Muscle layer of colon (tissue), 2 donors: ENCODE measurements at regions not wholly inside any gene's neighbourhood (a gene's known extent, or its start where the extent isn't known, plus 50 kb on each side); places are given as distances from the start of the nearest gene placed in this dataset.

ENCODE experiments used
- H3K27ac ChIP-seq: one replicate; pipeline ENCODE4 v1.7.0; 2013; ENCODE audit warnings: low read depth, mild to moderate bottlenecking, low read length, moderate library complexity
- H3K27me3 ChIP-seq, 2 donors: one replicate each; pipeline ENCODE4 v1.7.0; 2013; ENCODE audit warnings: low read length in 2 of 2, mild to moderate bottlenecking in 2 of 2; ENCODE audit not compliant: insufficient read depth in 2 of 2, control insufficient read depth in 1 of 2
- H3K36me3 ChIP-seq: one replicate; pipeline ENCODE4 v1.7.0; 2013; ENCODE audit warnings: mild to moderate bottlenecking, low read length; ENCODE audit not compliant: insufficient read depth
- H3K4me1 ChIP-seq: one replicate; pipeline ENCODE4 v1.7.0; 2013; ENCODE audit warnings: mild to moderate bottlenecking, low read length; ENCODE audit not compliant: insufficient read depth
- H3K4me3 ChIP-seq, 2 donors: one replicate each; pipeline ENCODE4 v1.7.0; 2013; ENCODE audit warnings: low read length in 2 of 2, low read depth in 1 of 2, mild to moderate bottlenecking in 1 of 2, moderate library complexity in 1 of 2
- H3K9ac ChIP-seq: one replicate; pipeline ENCODE4 v1.7.0; 2013; ENCODE audit warnings: low read length
- H3K9me3 ChIP-seq: one replicate; pipeline ENCODE4 v1.7.0; 2013; ENCODE audit warnings: mild to moderate bottlenecking, low read length
- donor health status: abdominal sarcoma.
- donor health status: Adenocarcinoma of cecum.

- no peaks in the 10 kb centered on the region for H3K36me3 ChIP-seq
- no peaks in the 10 kb centered on the region for H3K4me1 ChIP-seq
- no peak overlapping the region for H3K4me3 ChIP-seq
- H3K27me3 ChIP-seq: no peaks in the 10 kb centered on the region
- H3K27ac ChIP-seq: no peak overlapping the region
- no peaks in the 10 kb centered on the region for H3K9me3 ChIP-seq
- no peak overlapping the region for H3K9ac ChIP-seq
These were observed 271.3 kb upstream of the DMRT1 start for GRCh38 chr9:570187-570586.

- Histone ChIP-seq H3K4me1 (no peaks in the 10 kb centered on the region), H3K9ac (no peak overlapping the region), H3K4me3 (no peak overlapping the region), H3K9me3 (no peaks in the 10 kb centered on the region), H3K36me3 (no peaks in the 10 kb centered on the region), H3K27ac (no peak overlapping the region), H3K27me3 (no peaks in the 10 kb centered on the region)
These were observed 270.4 kb upstream of the DMRT1 start for GRCh38 chr9:571066-571465.

GRCh38 chr9:571741-572140 lies 269.8 kb upstream of the DMRT1 start:
- Histone ChIP-seq H3K27me3 (no peaks in the 10 kb centered on the region), H3K9me3 (no peaks in the 10 kb centered on the region), H3K27ac (no peak overlapping the region), H3K4me1 (no peaks in the 10 kb centered on the region), H3K9ac (no peak overlapping the region), H3K4me3 (no peak overlapping the region), H3K36me3 (no peaks in the 10 kb centered on the region)

GRCh38 chr9:573691-574410 lies 267.6 kb upstream of the DMRT1 start:
- Histone ChIP-seq H3K27me3 (no peaks in the 10 kb centered on the region), H3K27ac (no peak overlapping the region), H3K9ac (no peak overlapping the region), H3K36me3 (no peaks in the 10 kb centered on the region), H3K4me3 (no peak overlapping the region), H3K9me3 (no peaks in the 10 kb centered on the region), H3K4me1 (no peaks in the 10 kb centered on the region)

- no peak overlapping the region for H3K4me3 ChIP-seq
- H3K9me3 ChIP-seq: no peaks in the 10 kb centered on the region
- H3K9ac ChIP-seq: no peak overlapping the region
- H3K4me1 ChIP-seq: no peaks in the 10 kb centered on the region
- H3K36me3 ChIP-seq: no peaks in the 10 kb centered on the region
- no peaks in the 10 kb centered on the region for H3K27me3 ChIP-seq
- H3K27ac ChIP-seq: no peak overlapping the region
These were observed 266.4 kb upstream of the DMRT1 start for GRCh38 chr9:575139-575538.

- H3K36me3 ChIP-seq: no peaks in the 10 kb centered on the region
- no peaks in the 10 kb centered on the region for H3K4me1 ChIP-seq
- no peak overlapping the region for H3K27ac ChIP-seq
- no peaks in the 10 kb centered on the region for H3K9me3 ChIP-seq
- no peak overlapping the region for H3K4me3 ChIP-seq
- H3K27me3 ChIP-seq: no peaks in the 10 kb centered on the region
- no peak overlapping the region for H3K9ac ChIP-seq
These were observed 260.7 kb upstream of the DMRT1 start for GRCh38 chr9:580652-581342.

GRCh38 chr9:581673-582497 lies 259.6 kb upstream of the DMRT1 start:
- no peaks in the 10 kb centered on the region for H3K4me1 ChIP-seq
- no peak overlapping the region for H3K4me3 ChIP-seq
- H3K36me3 ChIP-seq: no peaks in the 10 kb centered on the region
- no peak overlapping the region for H3K27ac ChIP-seq
- no peaks in the 10 kb centered on the region for H3K9me3 ChIP-seq
- no peak overlapping the region for H3K9ac ChIP-seq
- H3K27me3 ChIP-seq: no peaks in the 10 kb centered on the region

- Histone ChIP-seq H3K36me3 (no peaks in the 10 kb centered on the region), H3K4me3 (no peak overlapping the region), H3K9me3 (no peaks in the 10 kb centered on the region), H3K9ac (no peak overlapping the region), H3K27ac (no peak overlapping the region), H3K4me1 (no peaks in the 10 kb centered on the region), H3K27me3 (no peaks in the 10 kb centered on the region)
These were observed 258.7 kb upstream of the DMRT1 start for GRCh38 chr9:582775-583174.

- Histone ChIP-seq H3K4me3 (no peak overlapping the region), H3K27me3 (no peaks in the 10 kb centered on the region), H3K9ac (no peak overlapping the region), H3K4me1 (peaks cover 10% of the 10 kb centered on the region), H3K9me3 (no peaks in the 10 kb centered on the region), H3K36me3 (no peaks in the 10 kb centered on the region), H3K27ac (no peak overlapping the region)
These were observed 254.0 kb upstream of the DMRT1 start for GRCh38 chr9:587527-587926.

- no peaks in the 10 kb centered on the region for H3K27me3 ChIP-seq
- peaks cover 10% of the 10 kb centered on the region for H3K4me1 ChIP-seq
- no peak overlapping the region for H3K27ac ChIP-seq
- H3K4me3 ChIP-seq: no peak overlapping the region
- no peaks in the 10 kb centered on the region for H3K36me3 ChIP-seq
- H3K9ac ChIP-seq: no peak overlapping the region
- H3K9me3 ChIP-seq: no peaks in the 10 kb centered on the region
These were observed 252.5 kb upstream of the DMRT1 start for GRCh38 chr9:588981-589380.

GRCh38 chr9:589723-590122 lies 251.8 kb upstream of the DMRT1 start:
- Histone ChIP-seq H3K36me3 (no peaks in the 10 kb centered on the region), H3K27ac (no peak overlapping the region), H3K27me3 (no peaks in the 10 kb centered on the region), H3K9me3 (no peaks in the 10 kb centered on the region), H3K9ac (no peak overlapping the region), H3K4me3 (peak overlapping the region in 1 of 2 donors; percentile 5), H3K4me1 (peaks cover 10% of the 10 kb centered on the region)
